ENCODE measurements at regions not wholly inside any gene's neighbourhood (a gene's known extent, or its start where the extent isn't known, plus 50 kb on each side); places are given as distances from the start of the nearest gene placed in this dataset.

DNA sequence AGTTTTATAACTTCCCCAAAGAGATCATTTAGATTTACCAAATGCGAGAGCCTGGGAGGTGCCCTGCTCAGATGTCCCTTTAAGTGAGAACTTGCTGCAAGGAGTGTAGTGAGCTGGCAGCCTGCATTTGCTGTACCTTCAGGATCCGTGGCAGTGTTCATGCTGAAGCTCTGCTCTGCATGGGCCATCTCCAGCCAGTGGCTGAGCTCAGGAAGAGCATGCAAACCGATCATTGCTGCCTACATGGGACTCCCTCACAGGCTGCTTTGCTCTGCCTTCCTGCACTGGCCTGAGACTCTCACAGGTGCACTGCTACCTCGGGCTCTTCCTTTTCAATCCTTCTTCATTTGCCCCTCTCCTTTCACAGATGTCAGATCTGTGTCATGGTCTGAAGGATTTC, 152.0 kb upstream of the SFRP2 start:
- H3K4me3 ChIP-seq, result no peak overlapping the region
- no peaks in the 10 kb centered on the region for H3K4me1 ChIP-seq
- H3K27me3 ChIP-seq (ENCODE audit: low read depth), result 0 out of 2 replicates have a peak, but pooled peaks cover 2% of the 10 kb centered on the region
- in situ Hi-C loops (cut with MboI; ENCODE audit: low sequenced_read_pairs), result no loop called here
- no peaks in the 10 kb centered on the region for H3K9me3 ChIP-seq
- DNase-seq (ENCODE audit: low spot score in 2 of 2), result no peak
- no peaks in the 10 kb centered on the region for H3K36me3 ChIP-seq (replicated peaks)

DNA sequence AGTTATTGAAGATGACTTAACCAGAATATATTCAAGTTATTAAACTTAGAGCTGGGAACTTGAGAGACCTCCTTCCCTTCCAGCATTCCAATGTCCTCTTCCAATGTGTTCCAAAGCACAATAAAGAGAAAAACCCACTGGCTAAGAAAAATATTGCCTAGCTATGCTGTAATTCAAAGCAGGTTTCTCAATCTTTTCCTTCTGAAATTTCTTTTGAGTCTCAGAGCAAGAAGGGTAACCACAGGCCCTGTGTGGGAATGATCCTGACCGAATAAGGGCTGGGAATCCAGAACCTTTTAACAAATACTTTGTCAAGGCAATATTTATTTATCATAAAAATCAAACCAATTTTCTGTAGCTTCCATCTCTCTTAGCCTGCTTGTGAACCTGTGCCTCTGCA, 150.7 kb upstream of the SFRP2 start:
- Histone ChIP-seq H3K4me1 (no peaks in the 10 kb centered on the region), H3K27me3 (ENCODE audit: low read depth) (0 out of 2 replicates have a peak, but pooled peaks cover 2% of the 10 kb centered on the region)
- in situ Hi-C loops (cut with MboI; ENCODE audit: low sequenced_read_pairs), result no loop called here

DNA sequence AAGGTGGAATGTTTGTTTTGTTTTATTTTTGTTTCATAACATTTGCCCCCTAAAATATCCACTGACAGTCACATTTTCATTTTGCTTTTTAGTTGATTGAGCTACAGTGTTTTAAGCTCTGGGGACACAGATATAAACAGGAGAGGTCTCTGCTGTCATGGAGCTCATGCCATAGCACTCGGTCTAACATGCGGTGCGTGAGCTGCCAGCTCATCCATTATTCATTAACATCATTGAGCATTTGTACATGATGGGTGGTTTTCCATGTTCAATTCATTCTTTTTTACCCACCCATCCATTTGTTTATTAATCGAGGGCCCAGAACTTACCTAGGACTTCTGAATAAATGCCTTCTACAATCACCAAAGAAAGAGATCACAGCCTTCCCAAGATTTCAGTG, 150.1 kb upstream of the SFRP2 start:
- Histone ChIP-seq H3K4me1 (no peaks in the 10 kb centered on the region), H3K36me3 (replicated peaks) (no peaks in the 10 kb centered on the region), H3K9me3 (no peaks in the 10 kb centered on the region), H3K4me3 (no peak overlapping the region), H3K27me3 (ENCODE audit: low read depth) (0 out of 2 replicates have a peak, but pooled peaks cover 2% of the 10 kb centered on the region)
- in situ Hi-C loops (cut with MboI; ENCODE audit: low sequenced_read_pairs), result no loop called here
- no peak for DNase-seq (ENCODE audit: low spot score in 2 of 2)

More for the DNA sequence above, 150.7 kb upstream of the SFRP2 start:
- Histone ChIP-seq H3K36me3 (replicated peaks) (no peaks in the 10 kb centered on the region), H3K9me3 (no peaks in the 10 kb centered on the region), H3K4me3 (no peak overlapping the region)
- DNase-seq (ENCODE audit: low spot score in 2 of 2), result no peak

DNA sequence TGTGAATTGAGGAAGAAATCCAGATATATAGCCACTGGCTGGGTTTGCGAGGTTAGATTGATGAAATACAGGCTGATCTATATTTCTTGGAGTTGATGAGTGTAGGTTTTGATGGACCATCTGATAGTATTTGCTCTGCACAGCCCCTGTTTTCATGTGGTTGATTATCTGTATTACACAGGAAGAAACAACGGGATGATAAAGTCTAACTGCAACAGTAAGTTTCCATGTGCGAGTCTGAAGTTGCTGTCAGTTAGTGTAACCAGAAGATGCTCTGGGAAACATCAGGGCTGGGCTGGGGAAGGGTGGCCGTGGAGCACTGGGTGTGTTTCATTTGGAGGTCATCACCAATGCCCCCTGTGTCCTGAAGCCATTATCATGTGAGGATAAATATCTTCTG, 148.4 kb upstream of the SFRP2 start:
- in situ Hi-C loops (cut with MboI; ENCODE audit: low sequenced_read_pairs), result no loop called here
- Histone ChIP-seq H3K9me3 (no peaks in the 10 kb centered on the region), H3K27me3 (ENCODE audit: low read depth) (0 out of 2 replicates have a peak, but pooled peaks cover 2% of the 10 kb centered on the region), H3K4me1 (no peaks in the 10 kb centered on the region), H3K36me3 (replicated peaks) (no peaks in the 10 kb centered on the region), H3K4me3 (no peak overlapping the region)
- no peak for DNase-seq (ENCODE audit: low spot score in 2 of 2)

DNA sequence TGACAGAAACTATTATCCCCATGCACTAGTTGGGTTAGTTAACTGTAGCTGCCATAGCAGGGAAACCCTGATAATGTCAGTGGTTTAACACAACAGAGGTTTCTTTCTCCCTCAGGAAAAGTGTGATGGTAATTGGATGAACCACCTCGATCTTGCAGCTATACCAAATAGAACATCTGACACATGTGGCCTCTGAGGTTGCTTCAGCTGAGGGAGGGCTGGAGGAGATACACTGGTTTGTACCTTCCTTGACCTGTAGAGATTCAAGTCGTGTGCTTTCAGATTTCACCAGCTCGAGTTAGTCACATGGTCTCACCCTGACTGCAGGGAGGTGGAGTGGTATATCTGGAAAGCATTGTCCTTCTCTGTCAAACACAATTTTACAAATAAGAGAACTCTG, 147.2 kb upstream of the SFRP2 start:
- no peak for DNase-seq (ENCODE audit: low spot score in 2 of 2)
- in situ Hi-C loops (cut with MboI; ENCODE audit: low sequenced_read_pairs), result no loop called here

DNA sequence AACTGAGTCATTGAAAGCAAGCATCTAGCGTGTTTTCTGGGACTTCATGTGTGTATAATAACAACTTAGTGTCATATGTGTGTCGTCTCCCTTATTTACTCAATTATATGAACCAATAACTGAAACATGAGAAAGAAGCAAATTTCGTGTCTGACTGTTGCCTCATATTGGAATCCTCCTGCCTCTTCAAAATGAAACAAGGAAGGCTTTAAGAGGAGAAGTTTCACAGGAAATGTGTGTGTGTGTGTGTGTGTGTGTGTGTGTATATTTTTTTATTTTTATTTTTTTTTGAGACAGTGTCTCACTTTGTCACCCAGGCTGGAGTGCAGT, 145.8 kb upstream of the SFRP2 start:
- Histone ChIP-seq H3K4me1 (peaks cover 10% of the 10 kb centered on the region), H3K36me3 (replicated peaks) (no peaks in the 10 kb centered on the region), H3K9me3 (no peaks in the 10 kb centered on the region), H3K4me3 (no peak overlapping the region), H3K27me3 (ENCODE audit: low read depth) (0 out of 2 replicates have a peak, but pooled peaks cover 2% of the 10 kb centered on the region)
- DNase-seq (ENCODE audit: low spot score in 2 of 2), result no peak
- in situ Hi-C loops (cut with MboI; ENCODE audit: low sequenced_read_pairs), result no loop called here

More for the DNA sequence above, 147.2 kb upstream of the SFRP2 start:
- H3K4me3 ChIP-seq, result no peak overlapping the region
- no peaks in the 10 kb centered on the region for H3K9me3 ChIP-seq
- H3K36me3 ChIP-seq (replicated peaks), result no peaks in the 10 kb centered on the region
- H3K27me3 ChIP-seq (ENCODE audit: low read depth), result 0 out of 2 replicates have a peak, but pooled peaks cover 2% of the 10 kb centered on the region
- no peaks in the 10 kb centered on the region for H3K4me1 ChIP-seq

DNA sequence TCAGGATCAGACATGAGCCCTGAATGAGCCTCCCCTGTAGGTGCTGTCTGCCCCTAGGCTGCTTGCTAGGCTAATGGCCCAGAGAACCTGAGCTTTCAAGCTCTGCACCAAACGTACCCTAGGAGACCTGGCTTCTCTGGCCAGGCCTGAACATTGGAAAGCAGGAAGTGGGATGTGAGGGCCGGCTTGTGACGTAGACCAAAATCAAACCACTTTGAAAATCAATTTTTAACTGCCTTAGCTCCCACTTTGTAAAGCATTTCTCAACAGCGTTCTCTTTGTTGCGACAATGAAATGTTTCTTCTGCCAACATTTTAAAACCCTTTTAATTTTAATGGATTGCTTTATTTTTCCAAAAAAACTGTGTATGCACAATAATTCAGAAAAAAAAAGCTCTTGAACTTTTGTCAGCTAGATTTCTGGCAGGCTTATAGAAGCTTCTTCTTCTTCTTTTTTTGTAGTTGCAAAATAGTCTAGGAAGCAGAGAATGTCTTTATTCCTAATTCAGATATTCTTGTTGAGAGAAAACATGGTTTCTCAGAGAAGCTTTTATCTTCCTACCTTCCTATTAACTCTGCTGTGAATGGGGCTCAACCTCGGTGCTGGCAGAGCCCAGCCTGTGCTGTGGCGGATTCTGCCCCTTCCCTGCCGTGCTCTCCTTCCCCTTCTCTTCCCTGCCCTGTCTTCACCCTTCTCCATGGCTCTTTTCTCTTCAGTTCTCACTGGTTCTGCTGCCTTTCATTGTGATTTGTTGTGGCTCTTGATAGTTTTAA, 145.2 kb upstream of the SFRP2 start:
- no peak for DNase-seq (ENCODE audit: low spot score in 2 of 2)
- Histone ChIP-seq H3K36me3 (replicated peaks) (no peaks in the 10 kb centered on the region), H3K27me3 (ENCODE audit: low read depth) (0 out of 2 replicates have a peak, but pooled peaks cover 2% of the 10 kb centered on the region), H3K9me3 (no peaks in the 10 kb centered on the region), H3K4me1 (peaks cover 14% of the 10 kb centered on the region), H3K4me3 (no peak overlapping the region)
- in situ Hi-C loops (cut with MboI; ENCODE audit: low sequenced_read_pairs), result no loop called here

DNA sequence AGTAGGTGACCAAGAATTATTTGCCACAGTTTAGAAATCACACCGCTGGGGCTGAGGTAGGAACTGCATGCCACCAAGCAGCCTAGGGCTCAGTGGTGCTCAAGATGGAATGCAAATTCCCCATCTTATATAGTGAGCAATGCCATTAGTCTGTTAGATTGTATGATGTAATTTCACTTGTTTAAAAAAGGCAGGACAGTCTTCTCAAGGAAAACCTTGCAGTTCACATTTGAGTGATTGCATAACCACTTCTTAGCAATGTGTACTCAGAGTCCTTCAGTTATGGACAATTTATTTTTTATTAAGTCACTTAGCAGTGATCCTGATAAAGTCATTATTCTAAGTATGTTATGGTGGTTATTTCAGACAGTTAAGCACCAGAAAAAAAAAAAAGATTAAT, 142.9 kb upstream of the SFRP2 start:
- Histone ChIP-seq H3K9me3 (no peaks in the 10 kb centered on the region), H3K4me3 (no peak overlapping the region), H3K27me3 (ENCODE audit: low read depth) (no peaks in the 10 kb centered on the region), H3K4me1 (peaks cover 18% of the 10 kb centered on the region), H3K36me3 (replicated peaks) (no peaks in the 10 kb centered on the region)
- in situ Hi-C loops (cut with MboI; ENCODE audit: low sequenced_read_pairs), result no loop called here
- DNase-seq (ENCODE audit: low spot score in 2 of 2), result no peak

DNA sequence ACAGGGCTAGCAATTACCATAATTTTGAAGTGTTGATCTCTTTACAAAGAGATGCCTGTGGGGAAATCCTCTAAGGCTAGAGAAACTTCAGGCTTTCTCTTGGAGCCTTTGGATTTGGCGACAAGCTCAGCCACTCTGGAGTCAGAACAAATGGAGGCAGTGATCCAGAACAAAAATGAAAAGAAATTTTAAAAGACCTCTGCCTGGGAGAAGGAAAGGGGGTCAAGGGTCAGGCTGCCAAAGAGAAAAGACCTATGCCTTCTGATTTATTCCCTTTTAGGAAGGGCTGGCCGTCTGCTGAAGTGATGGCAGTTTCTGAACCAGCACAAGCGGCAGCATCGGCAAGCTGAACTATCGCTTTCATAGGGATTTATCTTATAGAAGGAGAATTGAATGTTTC, 140.8 kb upstream of the SFRP2 start:
- H3K27me3 ChIP-seq (ENCODE audit: low read depth), result no peaks in the 10 kb centered on the region
- H3K9me3 ChIP-seq, result no peaks in the 10 kb centered on the region
- peaks cover 18% of the 10 kb centered on the region for H3K4me1 ChIP-seq
- H3K4me3 ChIP-seq, result no peak overlapping the region
- peak; percentile 68 to 78 for DNase-seq (ENCODE audit: low spot score in 2 of 2)
- no peaks in the 10 kb centered on the region for H3K36me3 ChIP-seq (replicated peaks)
- in situ Hi-C loops (cut with MboI; ENCODE audit: low sequenced_read_pairs), result no loop called here

DNA sequence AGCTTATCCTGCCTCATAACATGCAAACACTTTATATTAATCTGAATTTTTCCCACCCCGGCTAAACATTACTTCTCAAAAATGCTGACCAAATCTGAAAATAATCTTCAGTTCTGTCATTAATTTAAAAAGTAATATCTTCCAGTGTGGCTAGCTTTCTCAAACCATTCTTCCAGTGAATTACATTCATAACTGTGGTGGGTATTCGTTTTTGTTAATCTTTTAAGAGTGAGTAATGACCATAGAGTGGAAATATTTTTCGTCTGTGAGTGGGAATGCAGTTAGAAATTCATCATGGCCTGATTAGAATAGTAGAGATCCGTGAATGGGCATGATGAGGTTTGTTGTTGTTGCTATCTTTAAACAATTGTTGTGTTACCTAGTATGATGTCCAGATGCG, 138.6 kb upstream of the SFRP2 start:
- Histone ChIP-seq H3K4me1 (peaks cover 18% of the 10 kb centered on the region), H3K9me3 (no peaks in the 10 kb centered on the region), H3K36me3 (replicated peaks) (no peaks in the 10 kb centered on the region), H3K4me3 (no peak overlapping the region), H3K27me3 (ENCODE audit: low read depth) (no peaks in the 10 kb centered on the region)
- no peak for DNase-seq (ENCODE audit: low spot score in 2 of 2)
- in situ Hi-C loops (cut with MboI; ENCODE audit: low sequenced_read_pairs), result no loop called here

DNA sequence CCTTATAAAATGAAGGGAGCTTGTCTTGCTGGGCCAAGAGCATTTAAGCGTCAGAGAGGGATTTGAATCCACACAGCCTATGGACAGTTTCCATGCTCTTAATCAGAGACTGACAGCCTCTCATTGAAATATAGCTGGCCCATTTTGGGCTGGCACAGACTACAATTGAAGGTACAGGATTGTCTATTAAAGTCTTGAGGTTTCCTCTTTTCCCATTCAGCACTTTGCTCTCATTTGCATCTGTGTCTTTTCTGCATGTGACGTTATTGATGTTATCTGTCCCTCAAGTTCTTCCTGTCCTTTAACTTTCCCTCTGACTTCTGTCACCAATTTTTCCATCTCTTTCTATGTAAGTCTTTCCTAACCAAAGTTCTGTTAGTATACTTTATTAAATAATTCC, 133.3 kb upstream of the SFRP2 start:
- H3K4me1 ChIP-seq, result no peaks in the 10 kb centered on the region
- DNase-seq (ENCODE audit: low spot score in 2 of 2), result no peak
- in situ Hi-C loops (cut with MboI; ENCODE audit: low sequenced_read_pairs), result no loop called here
- no peaks in the 10 kb centered on the region for H3K9me3 ChIP-seq
- no peaks in the 10 kb centered on the region for H3K27me3 ChIP-seq (ENCODE audit: low read depth)
- H3K36me3 ChIP-seq (replicated peaks), result no peaks in the 10 kb centered on the region
- no peak overlapping the region for H3K4me3 ChIP-seq

DNA sequence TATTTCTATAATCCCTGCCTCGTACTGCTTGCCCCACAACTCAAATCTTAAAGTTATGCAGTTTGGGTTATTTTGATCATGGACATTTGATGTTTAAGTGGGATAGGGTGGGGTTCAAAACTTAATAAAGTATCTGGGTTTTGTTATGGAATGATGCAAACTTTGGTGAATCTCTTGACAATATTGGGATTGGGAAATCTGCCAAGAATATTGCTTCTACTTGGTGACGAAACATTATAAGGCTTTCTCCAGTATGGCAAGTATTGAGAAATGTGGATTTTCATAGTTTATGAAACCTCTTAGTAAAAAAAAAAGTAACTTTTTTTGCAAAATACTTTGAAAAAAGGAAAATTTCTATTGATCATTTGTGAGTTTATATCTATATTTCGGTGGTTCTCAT, 130.8 kb upstream of the SFRP2 start:
- H3K9me3 ChIP-seq, result no peaks in the 10 kb centered on the region
- H3K4me3 ChIP-seq, result no peak overlapping the region
- DNase-seq (ENCODE audit: low spot score in 2 of 2), result no peak
- no peaks in the 10 kb centered on the region for H3K27me3 ChIP-seq (ENCODE audit: low read depth)
- in situ Hi-C loops (cut with MboI; ENCODE audit: low sequenced_read_pairs), result no loop called here
- no peaks in the 10 kb centered on the region for H3K36me3 ChIP-seq (replicated peaks)
- no peaks in the 10 kb centered on the region for H3K4me1 ChIP-seq

DNA sequence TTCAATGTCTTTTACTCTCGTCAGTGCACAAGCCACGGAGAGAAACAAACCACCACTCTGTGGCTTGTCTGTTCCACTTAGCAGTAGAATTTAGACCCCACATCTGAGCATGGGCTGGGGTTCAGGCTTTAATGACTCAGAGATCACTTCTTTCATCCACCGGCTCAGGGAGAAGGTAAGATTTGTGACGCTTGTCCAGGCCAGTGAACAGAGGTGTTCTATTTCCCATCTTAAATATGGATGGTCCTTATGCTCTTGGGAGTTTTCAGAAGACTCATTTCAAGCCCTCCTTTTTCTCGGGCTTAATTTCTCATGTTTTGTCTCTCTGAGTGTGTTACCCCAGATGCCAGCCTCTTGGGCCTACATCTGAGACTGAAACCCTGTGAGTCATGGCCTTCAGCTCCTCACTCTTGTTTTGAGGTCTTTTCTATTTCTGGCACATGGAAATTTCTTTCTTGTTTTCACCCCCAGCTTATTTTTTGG, 127.4 kb upstream of the SFRP2 start:
- no peak for DNase-seq (ENCODE audit: low spot score in 2 of 2)
- in situ Hi-C loops (cut with MboI; ENCODE audit: low sequenced_read_pairs), result no loop called here
- H3K4me3 ChIP-seq, result no peak overlapping the region
- H3K27me3 ChIP-seq (ENCODE audit: low read depth), result no peaks in the 10 kb centered on the region
- no peaks in the 10 kb centered on the region for H3K4me1 ChIP-seq
- H3K9me3 ChIP-seq, result no peaks in the 10 kb centered on the region
- H3K36me3 ChIP-seq (replicated peaks), result no peaks in the 10 kb centered on the region

DNA sequence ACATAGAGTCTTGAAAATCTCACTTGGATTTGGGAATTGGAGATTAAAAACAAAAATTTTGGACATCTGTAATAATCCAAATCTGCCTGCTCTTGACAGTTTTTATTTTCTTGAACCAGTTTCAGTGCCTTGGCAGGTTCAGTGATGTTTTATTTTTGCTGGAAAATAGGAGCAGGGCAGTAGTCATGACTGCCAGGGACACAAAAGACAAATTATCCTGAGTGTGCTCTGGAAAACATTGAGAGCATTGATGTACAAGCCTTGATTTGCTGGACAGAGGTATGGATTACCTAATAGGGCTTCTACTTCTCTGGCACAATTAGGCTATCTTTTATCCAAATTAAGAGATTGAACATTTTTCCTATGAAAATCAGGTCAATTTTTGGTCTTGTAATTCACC, 123.4 kb upstream of the SFRP2 start:
- Histone ChIP-seq H3K27me3 (ENCODE audit: low read depth) (peaks cover 6% of the 10 kb centered on the region; the same call in 1 of the 2 replicates), H3K4me1 (no peaks in the 10 kb centered on the region), H3K36me3 (replicated peaks) (no peaks in the 10 kb centered on the region), H3K9me3 (no peaks in the 10 kb centered on the region), H3K4me3 (no peak overlapping the region)
- no peak for DNase-seq (ENCODE audit: low spot score in 2 of 2)
- in situ Hi-C loops (cut with MboI; ENCODE audit: low sequenced_read_pairs), result no loop called here

DNA sequence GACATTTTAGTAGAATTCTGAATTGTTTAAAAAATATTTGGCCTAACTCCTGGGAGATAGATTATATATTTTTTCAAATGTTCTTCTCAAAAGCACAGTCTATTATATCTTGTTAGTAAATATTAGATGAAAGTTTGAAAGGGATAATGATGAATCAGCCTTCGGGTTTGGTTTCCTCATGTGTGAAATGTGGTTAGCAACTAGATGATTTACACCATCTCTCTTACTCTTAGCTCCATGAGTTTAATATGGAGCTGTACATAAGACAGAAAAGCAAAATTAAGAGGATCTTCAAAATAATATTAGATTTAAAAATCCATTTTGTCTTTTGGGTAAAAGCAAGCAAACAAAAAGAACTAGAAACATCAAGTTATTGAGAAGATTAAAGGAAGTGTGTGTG, 120.8 kb upstream of the SFRP2 start:
- peaks cover 6% of the 10 kb centered on the region; the same call in 1 of the 2 replicates for H3K27me3 ChIP-seq (ENCODE audit: low read depth)
- H3K36me3 ChIP-seq (replicated peaks), result no peaks in the 10 kb centered on the region
- H3K4me3 ChIP-seq, result no peak overlapping the region
- in situ Hi-C loops (cut with MboI; ENCODE audit: low sequenced_read_pairs), result no loop called here
- no peaks in the 10 kb centered on the region for H3K9me3 ChIP-seq
- DNase-seq (ENCODE audit: low spot score in 2 of 2), result no peak
- H3K4me1 ChIP-seq, result no peaks in the 10 kb centered on the region
